ENCODE measurements at regions not wholly inside any gene's neighbourhood (a gene's known extent, or its start where the extent isn't known, plus 50 kb on each side); places are given as distances from the start of the nearest gene placed in this dataset.
"Not testable (repeated sequence)": the region's sequence is repeated elsewhere in the genome, so short reads cannot be mapped to it uniquely, and the experiment has no call there.

DNA sequence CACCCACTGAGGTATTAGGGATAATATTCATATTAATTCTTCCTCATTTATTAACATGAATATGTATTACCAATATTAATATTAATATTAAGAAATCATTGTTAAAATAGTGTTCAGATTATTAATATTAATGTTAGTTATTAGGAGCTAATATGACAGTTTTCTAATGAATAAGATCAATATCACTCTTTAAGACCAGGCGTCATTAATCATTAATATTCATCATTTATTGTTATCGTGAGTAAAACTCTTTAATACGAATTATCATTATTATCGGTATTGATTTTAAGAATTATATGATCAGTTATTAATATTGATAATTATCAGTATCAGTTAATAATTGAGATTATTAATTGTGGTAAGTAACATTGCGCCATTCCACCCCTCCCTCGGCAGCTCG is 101.0 kb upstream of the HMX1 start:
- DNase-seq (ENCODE audit: low spot score) = not testable (repeated sequence)

DNA sequence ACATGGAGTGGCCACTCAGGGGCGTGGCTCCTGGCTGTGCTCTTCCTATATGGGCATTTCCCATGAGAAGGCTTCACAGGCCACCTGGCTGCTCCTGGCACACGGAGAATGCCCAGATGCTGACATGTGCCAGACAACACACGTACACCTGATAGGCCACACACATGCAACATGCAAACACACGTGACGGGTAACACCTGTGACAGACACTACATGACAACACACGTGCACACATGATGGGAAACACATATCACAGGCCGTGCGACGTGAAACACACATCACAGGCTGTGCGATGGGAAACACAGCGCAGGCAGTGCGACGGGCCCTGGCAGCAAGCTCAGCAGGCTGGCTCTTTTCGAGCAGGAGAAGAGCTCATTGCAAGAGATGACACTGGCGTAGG is 94.3 kb upstream of the HMX1 start:
- not testable (repeated sequence) for DNase-seq (ENCODE audit: low spot score)

GRCh38 chr4:8964201-8964788 is 92.7 kb upstream of the HMX1 start:
- not testable (repeated sequence) for DNase-seq (ENCODE audit: low spot score)

DNA sequence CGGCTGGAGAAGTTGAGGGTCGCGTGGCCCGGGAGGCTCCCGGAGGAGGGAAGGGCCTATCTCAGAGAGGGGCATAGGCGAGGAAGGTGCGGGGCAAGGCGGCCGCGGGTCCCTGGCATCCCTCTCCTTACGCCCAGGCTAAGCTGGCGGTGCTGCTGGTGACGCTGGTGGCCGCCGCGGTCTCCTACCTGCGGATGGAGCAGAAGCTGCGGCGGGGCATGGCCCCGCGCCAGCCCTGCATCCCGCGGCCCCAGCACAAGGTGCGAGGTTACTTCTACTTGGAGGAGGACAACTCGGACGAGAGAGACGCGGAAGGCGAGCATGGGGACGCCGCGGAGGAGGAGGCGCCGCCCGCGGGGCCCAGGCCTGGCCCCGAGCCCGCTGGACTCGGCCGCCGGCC is 91.9 kb upstream of the HMX1 start:
- DNase-seq (ENCODE audit: low spot score) = not testable (repeated sequence)

- peak; percentile 20 for DNase-seq (ENCODE audit: low spot score)
Observed at GRCh38 chr4:8961343-8961742, 89.7 kb upstream of the HMX1 start.

DNA sequence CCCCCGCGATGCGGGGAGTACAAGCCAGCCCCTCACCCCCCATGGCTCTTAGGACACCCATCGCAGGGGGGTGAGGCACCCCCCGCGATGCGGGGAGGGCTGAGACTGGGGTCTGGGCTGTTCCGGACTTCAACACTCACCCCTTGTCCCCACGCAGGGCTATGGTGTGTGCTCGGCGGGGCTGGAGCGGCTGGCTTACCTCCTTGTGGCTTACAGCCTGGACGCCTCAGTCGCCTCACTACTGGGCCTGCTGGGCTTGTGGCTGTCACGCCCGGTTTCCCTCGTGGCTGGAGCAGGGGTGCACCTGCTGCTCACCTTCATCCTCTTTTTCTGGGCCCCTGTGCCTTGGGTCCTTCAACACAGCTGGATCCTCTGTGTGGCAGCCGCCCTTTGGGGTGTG is 87.8 kb upstream of the HMX1 start:
- DNase-seq (ENCODE audit: low spot score) = not testable (repeated sequence)

- DNase-seq (ENCODE audit: low spot score) = not testable (repeated sequence)
Observed at GRCh38 chr4:8954001-8954400, 82.4 kb upstream of the HMX1 start.

- DNase-seq (ENCODE audit: low spot score) = not testable (repeated sequence)
Observed at GRCh38 chr4:8952791-8953190, 81.2 kb upstream of the HMX1 start.

GRCh38 chr4:8952109-8952508 is 80.5 kb upstream of the HMX1 start:
- DNase-seq (ENCODE audit: low spot score) = not testable (repeated sequence)

- not testable (repeated sequence) for DNase-seq (ENCODE audit: low spot score)
Observed at GRCh38 chr4:8945506-8945905, 73.9 kb upstream of the HMX1 start.

GRCh38 chr4:8943367-8943766 is 71.7 kb upstream of the HMX1 start:
- not testable (repeated sequence) for DNase-seq (ENCODE audit: low spot score)

- DNase-seq (ENCODE audit: low spot score) = not testable (repeated sequence)
Observed at GRCh38 chr4:8942088-8942487, 70.4 kb upstream of the HMX1 start.

DNA sequence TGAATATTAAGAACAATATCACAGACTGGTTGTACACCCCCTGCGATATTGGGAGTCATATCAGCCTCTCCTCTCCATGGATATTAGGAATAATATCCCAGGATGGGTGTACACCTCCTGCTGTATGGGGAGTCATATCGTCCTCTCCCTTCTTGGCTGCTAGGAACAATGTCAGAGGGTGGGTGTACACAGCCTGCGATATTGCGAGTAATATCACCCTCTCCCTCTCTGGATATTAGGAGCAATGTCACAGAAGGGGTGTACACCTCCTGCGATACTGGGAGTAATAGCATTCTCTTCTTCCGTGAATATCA is 69.8 kb upstream of the HMX1 start:
- DNase-seq (ENCODE audit: low spot score) = not testable (repeated sequence)

DNA sequence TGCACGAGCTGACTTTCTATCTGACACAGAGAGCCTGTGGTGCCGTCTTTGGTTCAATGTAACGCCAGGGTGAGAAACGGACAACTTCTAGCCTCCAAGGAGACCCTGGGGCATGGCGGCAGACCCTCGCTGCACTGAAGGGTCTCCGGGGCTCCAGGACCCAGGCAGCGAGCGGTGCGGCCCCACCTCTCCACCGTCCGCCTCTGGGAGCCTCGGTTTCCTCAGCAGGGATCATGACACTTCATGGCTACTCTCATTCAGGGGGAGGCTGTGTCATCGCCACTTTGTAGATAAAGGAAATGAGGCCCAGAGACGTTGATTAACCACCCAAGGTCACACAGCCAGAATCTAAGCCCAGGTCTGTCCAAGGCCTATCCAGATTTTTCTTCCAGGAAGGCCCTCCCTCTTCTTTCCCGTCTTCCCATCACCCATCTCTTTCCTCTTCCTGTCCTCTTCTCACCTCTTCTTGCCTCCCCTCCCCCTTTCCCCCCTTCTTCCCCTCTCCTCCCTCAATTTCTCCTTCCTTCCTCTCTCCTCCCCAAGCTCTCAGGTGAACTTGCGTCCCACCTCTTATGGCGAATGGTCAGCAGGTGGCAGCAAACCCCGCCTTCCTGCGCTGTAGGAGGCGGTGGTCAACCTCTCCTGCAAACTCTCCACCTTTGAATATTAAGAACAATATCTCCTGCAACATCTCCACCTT is 69.3 kb upstream of the HMX1 start:
- no peak for DNase-seq (ENCODE audit: low spot score)

DNA sequence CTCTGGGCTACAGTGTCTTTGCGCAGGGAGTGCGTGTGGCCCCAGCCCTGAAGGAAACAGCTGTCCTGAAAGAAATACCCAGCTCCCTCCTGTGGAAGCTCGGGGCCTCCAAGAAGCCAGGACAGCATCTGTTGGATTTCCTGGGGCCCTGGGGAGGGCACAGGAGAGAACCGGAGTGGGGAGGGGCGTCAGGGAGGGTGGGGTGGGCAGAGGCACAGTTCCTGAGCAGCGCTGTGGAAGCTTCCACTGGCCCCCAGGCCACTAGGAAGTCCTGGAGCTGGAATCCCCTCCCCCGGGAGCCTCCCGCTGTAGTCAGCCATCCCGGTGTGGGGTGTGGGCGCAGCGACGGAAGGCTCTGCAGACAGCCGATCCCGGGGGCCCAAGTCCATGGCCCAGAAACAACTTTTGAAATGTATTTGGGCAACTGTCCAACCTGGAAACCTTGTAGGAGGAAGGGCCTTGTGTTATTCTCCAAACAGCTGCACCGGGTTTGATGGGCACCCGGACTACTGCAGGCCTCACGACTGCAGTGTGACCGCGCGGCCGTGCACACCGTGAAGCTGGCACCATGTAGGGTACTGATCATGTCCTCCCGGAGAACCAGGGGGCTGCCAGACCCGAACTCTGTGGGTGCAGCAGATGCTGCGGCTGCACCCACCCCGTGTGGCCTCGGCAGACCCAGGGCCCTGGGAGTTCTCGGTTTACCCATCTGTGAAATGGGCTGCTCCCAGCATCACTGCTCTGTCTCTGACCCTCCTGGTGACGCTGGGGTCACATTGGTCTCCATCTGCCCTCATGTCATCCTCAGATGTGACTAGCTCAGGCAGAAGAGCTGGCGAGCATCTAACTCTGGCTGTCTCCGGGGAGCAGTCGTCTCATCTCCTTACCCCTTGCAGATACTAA is 68.5 kb upstream of the HMX1 start:
- DNase-seq (ENCODE audit: low spot score) = no peak

DNA sequence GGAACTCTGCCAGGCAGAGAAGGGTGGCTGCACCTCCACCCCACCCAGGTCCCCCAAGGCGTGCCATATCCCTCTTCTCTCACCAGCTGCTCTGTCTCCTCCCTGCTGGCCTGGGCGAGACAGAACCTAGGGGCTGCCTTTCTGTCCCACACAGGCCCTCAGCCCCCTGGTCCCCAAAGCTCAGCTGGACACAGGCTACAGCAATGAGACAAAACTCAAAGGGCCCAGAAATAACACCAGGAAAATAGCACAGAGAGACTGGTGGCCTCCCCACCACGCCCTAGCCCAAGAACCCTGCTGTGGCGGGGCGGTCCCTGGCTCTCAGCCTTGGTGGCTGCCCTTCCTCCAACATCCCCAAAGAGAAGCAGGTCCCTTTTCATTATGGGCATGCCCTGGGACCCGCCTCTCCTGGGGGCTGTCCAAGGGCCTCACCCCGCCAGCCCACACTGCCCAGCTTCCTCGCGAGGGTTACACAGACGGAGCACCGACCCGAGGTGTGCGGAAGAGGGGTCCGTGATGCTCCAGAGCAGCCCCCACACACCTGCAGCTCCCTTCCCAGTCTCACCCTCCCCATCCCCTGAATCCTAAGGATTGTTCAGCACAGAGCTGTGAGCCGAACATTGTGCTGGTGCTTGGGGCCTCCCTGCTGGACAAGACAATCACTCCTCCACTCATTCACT is 67.7 kb upstream of the HMX1 start:
- DNase-seq (ENCODE audit: low spot score) = no peak

DNA sequence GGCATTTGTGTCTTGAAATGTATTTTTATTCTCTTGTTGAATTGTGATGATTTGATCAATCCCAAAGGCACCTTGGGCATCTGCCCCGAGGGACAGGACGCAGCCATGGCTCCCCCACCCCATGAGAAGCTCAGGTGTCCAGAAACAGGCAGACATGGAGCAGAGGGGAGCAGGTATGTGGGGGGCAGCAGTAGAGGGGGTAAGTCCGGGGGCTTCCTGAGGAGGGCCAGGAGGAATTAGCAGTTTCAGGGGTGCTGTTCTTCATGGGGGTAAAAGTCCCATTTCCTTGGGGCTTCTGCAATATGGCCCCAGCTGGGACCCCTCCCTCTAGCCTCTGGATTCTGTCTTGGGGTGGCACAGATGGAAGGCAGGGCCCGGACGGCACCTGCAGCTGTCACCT is 67.0 kb upstream of the HMX1 start:
- no peak for DNase-seq (ENCODE audit: low spot score)

GRCh38 chr4:8938137-8938536 is 66.5 kb upstream of the HMX1 start:
- no peak for DNase-seq (ENCODE audit: low spot score)

- DNase-seq (ENCODE audit: low spot score) = no peak
Observed at GRCh38 chr4:8932884-8933283, 61.2 kb upstream of the HMX1 start.

GRCh38 chr4:8928074-8928473 is 56.4 kb upstream of the HMX1 start:
- no peak for DNase-seq (ENCODE audit: low spot score)

- DNase-seq (ENCODE audit: low spot score) = no peak
Observed at GRCh38 chr4:8922481-8922880, 50.8 kb upstream of the HMX1 start.

DNA sequence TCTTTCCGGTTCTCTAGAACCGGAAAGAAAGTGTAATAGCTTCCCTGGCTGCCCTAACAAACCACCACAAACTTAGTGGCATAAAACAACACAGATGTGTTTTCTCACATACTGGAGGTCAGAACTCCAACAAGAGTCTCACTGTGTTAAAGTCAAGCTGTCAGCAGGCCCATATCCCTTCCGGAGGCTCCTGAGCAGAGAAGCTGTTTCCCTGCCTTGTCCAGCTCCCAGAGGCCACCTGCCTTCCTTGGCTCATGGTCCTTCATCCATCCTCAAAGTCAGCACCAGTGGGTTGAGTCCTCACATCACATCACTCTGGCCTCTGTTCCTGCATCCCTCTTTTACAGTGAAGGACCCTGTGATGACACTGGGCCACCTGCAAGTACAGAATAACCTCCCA is 49.8 kb upstream of the HMX1 start:
- no peak for DNase-seq (ENCODE audit: low spot score)

Measured in hematopoietic multipotent progenitor cell treated with erythropoietin and hydrocortisone succinate and interleukin-3 and kit ligand, for 15 days (in vitro differentiated cells).